Kasumi-1 (cell line): ENCODE measurements at regions not wholly inside any gene's neighbourhood (a gene's known extent, or its start where the extent isn't known, plus 50 kb on each side); places are given as distances from the start of the nearest gene placed in this dataset.

Experiments used
- DNase-seq, 2 experiments: peaks; one replicate each; lab custom pipeline; 2025; lab: John Stamatoyannopoulos, UW

- DNase-seq, result no peak
These were observed 370.1 kb downstream of the THBS2 start for GRCh38 chr6:168883410-168884049.

- no peak for DNase-seq
These were observed 373.4 kb downstream of the THBS2 start for GRCh38 chr6:168880271-168880670.

- no peak for DNase-seq
These were observed 375.8 kb downstream of the THBS2 start for GRCh38 chr6:168877821-168878282.

GRCh38 chr6:168876956-168877355 is 376.7 kb downstream of the THBS2 start:
- no peak for DNase-seq

GRCh38 chr6:168875811-168876576 is 377.7 kb downstream of the THBS2 start:
- DNase-seq, result no peak

GRCh38 chr6:168874637-168875036 is 379.0 kb downstream of the THBS2 start:
- DNase-seq, result no peak

GRCh38 chr6:168873278-168874190 is 380.1 kb downstream of the THBS2 start:
- no peak for DNase-seq

- no peak for DNase-seq
These were observed 381.9 kb downstream of the THBS2 start for GRCh38 chr6:168871642-168872315.

GRCh38 chr6:168870982-168871381 is 382.7 kb downstream of the THBS2 start:
- no peak for DNase-seq

GRCh38 chr6:168867247-168868102 is 386.2 kb downstream of the THBS2 start:
- no peak for DNase-seq

- no peak for DNase-seq
These were observed 387.1 kb downstream of the THBS2 start for GRCh38 chr6:168866534-168866933.

- DNase-seq, result no peak
These were observed 388.1 kb downstream of the THBS2 start for GRCh38 chr6:168865522-168865921.

- no peak for DNase-seq
These were observed 388.8 kb downstream of the THBS2 start for GRCh38 chr6:168864541-168865460.

- no peak for DNase-seq
These were observed 390.2 kb downstream of the THBS2 start for GRCh38 chr6:168863467-168863866.

GRCh38 chr6:168862346-168862980 is 391.2 kb downstream of the THBS2 start:
- no peak for DNase-seq

GRCh38 chr6:168860987-168861386 is 392.7 kb downstream of the THBS2 start:
- no peak for DNase-seq

GRCh38 chr6:168860341-168860740 is 393.3 kb downstream of the THBS2 start:
- DNase-seq, result no peak

- no peak for DNase-seq
These were observed 394.7 kb downstream of the THBS2 start for GRCh38 chr6:168858926-168859325.

GRCh38 chr6:168856914-168857313 is 396.7 kb downstream of the THBS2 start:
- no peak for DNase-seq
